SH-SY5Y (cell line): ENCODE measurements at regions not wholly inside any gene's neighbourhood (a gene's known extent, or its start where the extent isn't known, plus 50 kb on each side); places are given as distances from the start of the nearest gene placed in this dataset.

Source experiments
- GATA2 ChIP-seq: IDR thresholded peaks from 2 replicates; pipeline ENCODE4 v1.6.1; 2011; ENCODE audit warnings: mild to moderate bottlenecking, low read depth, low read length
- GATA3 ChIP-seq: IDR thresholded peaks from 2 replicates; pipeline ENCODE4 v1.6.1; 2011; ENCODE audit warnings: low read depth, mild to moderate bottlenecking, low read length, moderate library complexity

DNA sequence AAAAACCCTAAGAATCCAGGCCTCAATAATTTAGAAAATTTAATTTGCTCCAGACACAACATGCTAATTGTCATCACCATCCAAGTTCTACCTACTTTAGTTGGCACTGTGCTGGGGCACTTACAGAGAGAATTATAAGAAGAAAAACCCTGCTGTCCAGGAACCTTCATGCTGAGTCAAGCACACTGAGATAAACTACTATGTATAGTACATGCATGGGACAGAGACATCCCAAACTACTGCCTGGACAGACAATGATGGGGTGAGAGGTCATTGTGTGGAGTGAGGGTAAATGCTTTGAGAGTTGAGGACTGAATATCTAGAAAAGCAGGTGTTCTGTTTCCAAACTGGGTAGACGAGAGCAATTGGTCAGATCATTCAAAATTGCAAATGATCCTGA is 135.3 kb upstream of the CTTNBP2NL start:
- TF ChIP-seq GATA2 (no peak), GATA3 (no peak)
